Smooth muscle cell (in vitro differentiated cells): ENCODE measurements at regions not wholly inside any gene's neighbourhood (a gene's known extent, or its start where the extent isn't known, plus 50 kb on each side); places are given as distances from the start of the nearest gene placed in this dataset.

Experiments
- DNase-seq: peaks from one replicate; lab custom pipeline; 2025; ENCODE audit not compliant: unreplicated experiment; lab: John Stamatoyannopoulos, UW
- H2AFZ ChIP-seq: fragments of 200-600 bp; sonication (generic); 2 replicates; pipeline ENCODE4 v1.6.0; 2016; ENCODE audit warnings: antibody characterized with exemption, low read depth, mild to moderate bottlenecking
- H3F3A ChIP-seq: fragments of 200-600 bp; sonication (generic); 2 replicates; pipeline ENCODE4 v1.6.0; 2017; ENCODE audit warnings: antibody characterized with exemption, low read depth
- H3K27ac ChIP-seq: fragments of 200-600 bp; sonication (generic); 2 replicates; pipeline ENCODE4 v1.5.1; 2016; ENCODE audit warnings: low read depth, mild to moderate bottlenecking
- H3K27me3 ChIP-seq: fragments of 200-600 bp; sonication (generic); 2 replicates; pipeline ENCODE4 v1.6.1; 2016; ENCODE audit warnings: low read depth, mild to moderate bottlenecking
- H3K36me3 ChIP-seq: fragments of 200-600 bp; sonication (generic); 2 replicates; pipeline ENCODE4 v1.5.1; 2016; ENCODE audit warnings: low read depth
- H3K4me1 ChIP-seq: fragments of 200-600 bp; sonication (generic); 2 replicates; pipeline ENCODE4 v1.5.1; 2016; ENCODE audit warnings: low read depth
- H3K4me2 ChIP-seq: fragments of 200-600 bp; sonication (generic); 2 replicates; pipeline ENCODE4 v1.6.0; 2016; ENCODE audit warnings: mild to moderate bottlenecking
- H3K4me3 ChIP-seq: fragments of 200-600 bp; sonication (generic); 2 replicates; pipeline ENCODE4 v1.5.1; 2016; ENCODE audit warnings: mild to moderate bottlenecking
- H3K79me2 ChIP-seq: fragments of 200-600 bp; sonication (generic); 2 replicates; pipeline ENCODE4 v1.6.0; 2016; ENCODE audit warnings: low read depth, mild to moderate bottlenecking
- H3K9ac ChIP-seq: fragments of 200-600 bp; sonication (generic); 2 replicates; pipeline ENCODE4 v1.6.0; 2016; ENCODE audit warnings: low read depth
- H3K9me3 ChIP-seq: fragments of 200-600 bp; sonication (generic); replicated peaks from 2 replicates; pipeline ENCODE4 v1.5.1; 2016; ENCODE audit warnings: low read depth
- H4K20me1 ChIP-seq: fragments of 200-600 bp; sonication (generic); 2 replicates; pipeline ENCODE4 v1.6.0; 2016; ENCODE audit warnings: low read depth
- WGBS: methylation state at CpG from one replicate; pipeline ENCODE4 v1.1.7; 2016; ENCODE audit warnings: low lambda C conversion rate; 5-methylcytosine and 5-hydroxymethylcytosine counted together
- TF ChIP-seq, protein P1 (sequence below): fragments of 200-600 bp; sonication (generic); IDR thresholded peaks from 2 replicates; pipeline ENCODE4 v1.5.1; 2017; ENCODE audit warnings: borderline replicate concordance, mild to moderate bottlenecking, antibody characterized with exemption; ENCODE audit not compliant: insufficient read depth, poor library complexity, severe bottlenecking

DNA sequence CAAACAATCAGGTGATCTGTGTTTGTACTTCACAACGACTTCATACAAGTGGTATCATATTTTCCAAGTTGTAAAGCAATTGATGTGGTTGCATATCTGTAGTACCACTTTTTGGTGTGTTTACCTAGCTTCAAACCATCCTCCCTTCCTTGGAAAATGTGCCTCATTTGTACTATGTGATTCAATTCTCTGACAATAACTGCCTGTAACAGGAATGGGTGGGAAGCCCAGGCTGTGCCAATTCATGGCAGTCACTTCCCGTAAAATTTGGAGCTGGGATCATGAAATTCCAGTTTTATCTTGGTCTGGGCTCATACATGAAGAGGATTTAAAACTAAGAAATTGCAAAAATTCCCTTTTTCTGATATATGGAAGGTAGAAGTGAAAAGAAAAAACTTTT is 250.1 kb downstream of the DIO2 start:
- H3K4me2 ChIP-seq: no peak overlapping the region
- H3F3A ChIP-seq: no peaks in the 10 kb centered on the region
- no peaks in the 10 kb centered on the region for H3K27me3 ChIP-seq
- H3K79me2 ChIP-seq: no peaks in the 10 kb centered on the region
- no peaks in the 10 kb centered on the region for H3K36me3 ChIP-seq
- 82% methylated on average over 2 of the region's 2 CpGs for WGBS
- no peak for DNase-seq
- H3K4me3 ChIP-seq: no peak overlapping the region
- no peaks in the 10 kb centered on the region for H3K4me1 ChIP-seq
- H4K20me1 ChIP-seq: no peaks in the 10 kb centered on the region
- H2AFZ ChIP-seq: no peak overlapping the region
- H3K9ac ChIP-seq: no peak overlapping the region
- TF ChIP-seq, protein P1, sequence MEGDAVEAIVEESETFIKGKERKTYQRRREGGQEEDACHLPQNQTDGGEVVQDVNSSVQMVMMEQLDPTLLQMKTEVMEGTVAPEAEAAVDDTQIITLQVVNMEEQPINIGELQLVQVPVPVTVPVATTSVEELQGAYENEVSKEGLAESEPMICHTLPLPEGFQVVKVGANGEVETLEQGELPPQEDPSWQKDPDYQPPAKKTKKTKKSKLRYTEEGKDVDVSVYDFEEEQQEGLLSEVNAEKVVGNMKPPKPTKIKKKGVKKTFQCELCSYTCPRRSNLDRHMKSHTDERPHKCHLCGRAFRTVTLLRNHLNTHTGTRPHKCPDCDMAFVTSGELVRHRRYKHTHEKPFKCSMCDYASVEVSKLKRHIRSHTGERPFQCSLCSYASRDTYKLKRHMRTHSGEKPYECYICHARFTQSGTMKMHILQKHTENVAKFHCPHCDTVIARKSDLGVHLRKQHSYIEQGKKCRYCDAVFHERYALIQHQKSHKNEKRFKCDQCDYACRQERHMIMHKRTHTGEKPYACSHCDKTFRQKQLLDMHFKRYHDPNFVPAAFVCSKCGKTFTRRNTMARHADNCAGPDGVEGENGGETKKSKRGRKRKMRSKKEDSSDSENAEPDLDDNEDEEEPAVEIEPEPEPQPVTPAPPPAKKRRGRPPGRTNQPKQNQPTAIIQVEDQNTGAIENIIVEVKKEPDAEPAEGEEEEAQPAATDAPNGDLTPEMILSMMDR: no peak
- no peaks in the 10 kb centered on the region for H3K9me3 ChIP-seq
- no peak overlapping the region for H3K27ac ChIP-seq

DNA sequence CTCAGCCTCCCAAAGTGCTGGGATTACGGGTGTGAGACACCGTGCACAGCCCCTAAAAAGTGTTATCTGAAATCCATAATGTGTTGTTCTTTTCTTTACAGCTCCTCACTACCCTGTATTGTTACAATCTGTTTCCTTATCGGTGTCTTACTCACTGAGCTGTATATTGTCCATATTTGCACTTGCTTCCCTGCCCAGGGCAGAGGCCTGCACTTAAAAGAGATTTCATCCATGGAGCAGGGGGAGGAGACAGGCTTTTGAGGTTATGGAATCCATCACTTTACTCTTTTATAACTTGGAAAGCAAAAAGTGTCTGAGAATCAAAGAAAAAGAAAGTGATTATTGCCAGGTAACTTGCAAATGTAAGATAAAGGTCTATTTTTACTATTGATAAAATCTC is 251.0 kb downstream of the DIO2 start:
- H3K79me2 ChIP-seq: no peaks in the 10 kb centered on the region
- TF ChIP-seq, protein P1: no peak
- H3K4me2 ChIP-seq: no peak overlapping the region
- H3F3A ChIP-seq: no peaks in the 10 kb centered on the region
- no peaks in the 10 kb centered on the region for H3K9me3 ChIP-seq
- 80% methylated on average over 3 of the region's 3 CpGs for WGBS
- H3K4me1 ChIP-seq: no peaks in the 10 kb centered on the region
- H3K36me3 ChIP-seq: no peaks in the 10 kb centered on the region
- H3K4me3 ChIP-seq: no peak overlapping the region
- no peak for DNase-seq
- H4K20me1 ChIP-seq: no peaks in the 10 kb centered on the region
- no peaks in the 10 kb centered on the region for H3K27me3 ChIP-seq
- H3K9ac ChIP-seq: no peak overlapping the region
- no peak overlapping the region for H3K27ac ChIP-seq
- no peak overlapping the region for H2AFZ ChIP-seq

DNA sequence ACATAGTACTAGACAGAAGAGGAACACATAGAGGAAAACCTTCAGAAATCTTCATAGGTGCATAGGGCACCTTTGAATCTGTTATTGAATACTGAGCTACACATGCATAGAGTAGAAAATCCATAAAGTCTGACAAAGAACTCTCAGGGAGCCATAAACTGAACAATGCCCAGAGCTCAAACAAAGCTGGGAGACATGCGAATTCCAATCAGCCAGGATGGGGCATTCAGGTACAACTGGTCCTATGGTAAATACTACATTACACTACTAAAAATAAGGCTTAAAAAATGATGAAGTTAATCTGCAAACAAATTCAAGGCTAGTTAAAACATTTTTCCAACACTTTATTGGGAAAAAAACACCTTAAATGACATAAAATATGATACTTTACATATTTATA is 259.7 kb downstream of the DIO2 start:
- no peaks in the 10 kb centered on the region for H3K36me3 ChIP-seq
- H3K27ac ChIP-seq: no peak overlapping the region
- no peaks in the 10 kb centered on the region for H3K4me1 ChIP-seq
- H3K4me3 ChIP-seq: no peak overlapping the region
- no peaks in the 10 kb centered on the region for H3F3A ChIP-seq
- TF ChIP-seq, protein P1: no peak
- H3K9ac ChIP-seq: no peak overlapping the region
- H4K20me1 ChIP-seq: no peaks in the 10 kb centered on the region
- no peaks in the 10 kb centered on the region for H3K9me3 ChIP-seq
- H3K4me2 ChIP-seq: no peak overlapping the region
- H3K79me2 ChIP-seq: no peaks in the 10 kb centered on the region
- no peaks in the 10 kb centered on the region for H3K27me3 ChIP-seq
- DNase-seq: no peak
- WGBS: 93% methylated on average over 1 of the region's 1 CpG
- H2AFZ ChIP-seq: no peak overlapping the region

DNA sequence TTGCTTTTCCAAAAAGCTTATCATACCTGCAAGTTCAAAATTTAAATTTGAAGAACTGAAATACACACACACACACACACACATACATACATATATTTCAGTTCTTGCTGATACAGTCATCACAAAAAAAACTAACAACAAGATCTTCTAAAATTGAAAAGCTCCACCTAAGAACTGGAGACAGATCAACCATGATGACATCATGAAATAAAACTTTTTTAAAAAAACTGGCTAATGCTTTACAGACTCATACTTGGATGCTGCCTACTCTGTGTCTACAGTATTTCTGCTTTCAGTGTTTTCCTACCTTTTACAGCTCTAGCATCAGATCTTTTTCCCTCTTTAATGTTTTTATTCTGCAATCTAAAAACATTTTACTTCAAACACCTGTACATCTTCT is 261.4 kb downstream of the DIO2 start:
- no peak overlapping the region for H3K9ac ChIP-seq
- H3K36me3 ChIP-seq: no peaks in the 10 kb centered on the region
- no peaks in the 10 kb centered on the region for H3K79me2 ChIP-seq
- DNase-seq: no peak
- no peaks in the 10 kb centered on the region for H3K9me3 ChIP-seq
- no peaks in the 10 kb centered on the region for H3F3A ChIP-seq
- H2AFZ ChIP-seq: no peak overlapping the region
- H3K27ac ChIP-seq: no peak overlapping the region
- H3K4me3 ChIP-seq: no peak overlapping the region
- H4K20me1 ChIP-seq: no peaks in the 10 kb centered on the region
- H3K4me1 ChIP-seq: no peaks in the 10 kb centered on the region
- no peak overlapping the region for H3K4me2 ChIP-seq
- no peaks in the 10 kb centered on the region for H3K27me3 ChIP-seq
- TF ChIP-seq, protein P1: no peak
